ENCODE measurements at regions not wholly inside any gene's neighbourhood (a gene's known extent, or its start where the extent isn't known, plus 50 kb on each side); places are given as distances from the start of the nearest gene placed in this dataset.
"Not testable (repeated sequence)": the region's sequence is repeated elsewhere in the genome, so short reads cannot be mapped to it uniquely, and the experiment has no call there.

DNA sequence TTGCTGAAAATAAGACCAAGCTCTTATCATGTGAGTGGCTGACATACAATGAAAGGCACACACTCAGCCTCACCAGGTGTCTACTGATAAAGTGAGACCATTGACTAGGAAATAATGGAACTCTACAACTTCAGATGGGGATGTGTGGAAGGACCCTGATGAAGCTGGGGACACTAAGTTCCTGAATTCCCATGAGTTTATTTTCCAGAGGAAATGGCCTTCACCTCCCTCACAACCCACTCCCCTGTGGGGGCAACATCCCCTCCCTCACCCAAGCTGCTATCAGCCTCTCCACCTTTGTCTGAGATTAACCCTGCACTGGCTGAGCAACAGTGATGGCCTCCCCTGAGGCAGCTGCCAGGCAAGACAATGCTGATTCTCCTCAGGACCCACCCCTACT is 55.2 kb upstream of the SMARCAD1 start:
- no peak for DNase-seq (ENCODE audit: low read depth)

DNA sequence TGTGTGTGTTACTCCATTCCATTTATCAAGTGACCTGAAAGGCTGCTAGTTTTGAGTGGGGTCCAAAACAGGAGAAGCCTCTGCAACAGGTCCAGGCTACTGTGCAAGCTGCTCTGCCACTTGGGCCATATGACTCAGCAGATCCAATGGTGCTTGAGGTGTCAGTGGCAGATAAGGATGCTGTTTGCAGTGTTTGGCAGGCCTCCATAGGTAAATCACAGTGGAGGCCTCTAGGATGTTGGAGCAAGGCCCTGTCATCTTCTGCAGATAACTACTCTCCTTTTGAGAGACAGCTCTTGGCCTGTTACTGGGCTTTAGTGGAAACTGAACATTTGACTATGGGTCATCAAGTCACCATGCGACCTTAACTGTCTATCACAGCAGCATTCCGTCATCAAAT is 52.3 kb upstream of the SMARCAD1 start:
- not testable (repeated sequence) for DNase-seq (ENCODE audit: low read depth)

DNA sequence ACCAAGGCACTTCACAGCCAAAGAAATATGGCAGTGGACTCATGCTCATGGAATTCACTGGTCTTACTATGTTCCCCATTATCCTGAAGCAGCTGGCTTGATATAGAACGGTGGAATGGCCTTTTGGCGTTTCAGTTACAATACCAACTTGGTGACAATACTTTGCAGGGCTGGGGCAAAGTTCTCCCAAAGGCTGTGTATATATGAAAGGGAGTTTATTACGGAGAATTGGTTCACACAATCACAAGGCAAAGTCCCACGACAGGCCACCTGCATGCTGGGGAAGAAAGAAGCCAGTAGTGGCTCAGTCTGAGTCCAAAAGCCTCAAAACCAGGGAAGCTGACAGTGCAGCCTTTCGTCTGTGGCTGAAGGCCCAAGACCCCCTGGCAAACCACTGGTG is 50.8 kb upstream of the SMARCAD1 start:
- no peak for DNase-seq (ENCODE audit: low read depth)
